GM12878 (cell line): ENCODE measurements at regions not wholly inside any gene's neighbourhood (a gene's known extent, or its start where the extent isn't known, plus 50 kb on each side); places are given as distances from the start of the nearest gene placed in this dataset.

ENCODE experiments used
- ATAC-seq: fragments of 200-7000 bp; cut with Tn5 transposase; 3 replicates; pipeline ENCODE4 v1.9.1; 2020; ENCODE audit warnings: mild to moderate bottlenecking, moderate library complexity
- BruUV-seq: library from RNA; stranded (reverse); fragments of 400-500 nt; replicated peaks from 2 replicates; lab custom pipeline; 2021; lab: Mats Ljungman, UMichigan
- CTCF ChIA-PET: fragments of 300-600 bp; sonication (Branson Sonifier 250); formaldehyde crosslinking; extraction: SDS; loops from one replicate; lab custom pipeline; 2021; ENCODE audit warnings: inconsistent platforms; lab: Yijun Ruan, JAX
- POLR2A ChIA-PET: fragments of 350-600 bp; formaldehyde crosslinking; extraction: SDS; loops from one replicate; lab custom pipeline; 2021; ENCODE audit warnings: inconsistent platforms; lab: Charles Lee
- RAD21 ChIA-PET: fragments of 300-600 bp; sonication (Branson Sonifier 250); formaldehyde crosslinking; loops from one replicate; lab custom pipeline; 2023; ENCODE audit warnings: antibody characterized with exemption; ENCODE audit not compliant: unreplicated experiment; lab: Charles Lee
- SMC1A ChIA-PET: fragments of 300-600 bp; sonication (Branson Sonifier 250); formaldehyde crosslinking; loops from one replicate; lab custom pipeline; 2023; ENCODE audit not compliant: unreplicated experiment, uncharacterized antibody; lab: Charles Lee
- DNase-seq: peaks from one replicate; pipeline ENCODE4 v3.0.0-alpha.2; 2011; ENCODE audit warnings: low read depth, low spot score
- FAIRE-seq: peaks from 3 replicates; lab custom pipeline; 2011; peaks lifted over from hg19 to GRCh38; lab: Jason Lieb, UNC
- H2AFZ ChIP-seq: 2 replicates; pipeline ENCODE4 v1.6.0; 2011; ENCODE audit warnings: low read depth, low read length, control low read depth; ENCODE audit not compliant: control insufficient read depth
- H3K27ac ChIP-seq: 2 replicates; pipeline ENCODE4 v1.5.1; 2011; ENCODE audit warnings: control low read depth; ENCODE audit not compliant: control insufficient read depth, insufficient read depth
- H3K27me3 ChIP-seq, 2 experiments: replicated peaks in 1 of 2; 2 replicates each; pipeline versions ENCODE4 v1.6.0 to v1.6.1; 2011; ENCODE audit warnings: low read length in 1 of 2; ENCODE audit not compliant: control insufficient read depth in 2 of 2, insufficient read depth in 2 of 2
- H3K36me3 ChIP-seq, 2 experiments: 2 replicates each; pipeline ENCODE4 v1.5.1; 2011; ENCODE audit warnings: low read length in 1 of 2; ENCODE audit not compliant: control insufficient read depth in 2 of 2, insufficient read depth in 2 of 2
- H3K4me1 ChIP-seq: 2 replicates; pipeline ENCODE4 v1.6.1; 2011; ENCODE audit warnings: mild to moderate bottlenecking, low read length, moderate library complexity, mixed read lengths; ENCODE audit not compliant: control insufficient read depth, insufficient read depth
- H3K4me2 ChIP-seq: 2 replicates; pipeline ENCODE4 v1.6.0; 2011; ENCODE audit warnings: control low read depth; ENCODE audit not compliant: control insufficient read depth, insufficient read depth
- H3K4me3 ChIP-seq: fragments of 200-600 bp; sonication (generic); 2 replicates; pipeline ENCODE4 v1.5.1; 2016
- H3K79me2 ChIP-seq: 2 replicates; pipeline ENCODE4 v1.6.0; 2011; ENCODE audit warnings: low read length; ENCODE audit not compliant: control insufficient read depth, insufficient read depth
- H3K9ac ChIP-seq: 2 replicates; pipeline ENCODE4 v1.8.0; 2011; ENCODE audit warnings: low read length, control low read depth, mixed read lengths; ENCODE audit not compliant: control insufficient read depth, insufficient read depth
- H3K9me3 ChIP-seq: replicated peaks from 3 replicates; pipeline ENCODE4 v1.5.1; 2011; ENCODE audit warnings: mild to moderate bottlenecking, low read length; ENCODE audit not compliant: control insufficient read depth, insufficient read depth
- H4K20me1 ChIP-seq: 2 replicates; pipeline ENCODE4 v1.6.0; 2011; ENCODE audit not compliant: control insufficient read depth, insufficient read depth
- CHD1 ChIP-seq: IDR thresholded peaks from 2 replicates; pipeline ENCODE4 v1.6.1; 2012; ENCODE audit warnings: low read depth, low read length, improper control_type of control experiment
- GABPA ChIP-seq: IDR thresholded peaks from 2 replicates; pipeline ENCODE4 v1.6.1; 2014; ENCODE audit warnings: antibody characterized with exemption, low read depth, mild to moderate bottlenecking, inconsistent platforms
- NFIC ChIP-seq: IDR thresholded peaks from 2 replicates; pipeline ENCODE4 v1.6.1; 2012; ENCODE audit warnings: low read depth, mild to moderate bottlenecking, inconsistent platforms, low read length, moderate library complexity
- NFXL1 ChIP-seq: fragments of 450-650 bp; IDR thresholded peaks from 2 replicates; pipeline ENCODE4 v1.6.1; 2017; ENCODE audit warnings: antibody characterized with exemption, mild to moderate bottlenecking, borderline replicate concordance
- NFYA ChIP-seq: IDR thresholded peaks from 2 replicates; pipeline ENCODE4 v1.6.1; 2011; ENCODE audit warnings: low read depth, mild to moderate bottlenecking, low read length, improper control_type of control experiment, borderline replicate concordance
- RBBP5 ChIP-seq: fragments of 200-600 bp; sonication (generic); conservative IDR thresholded peaks from 2 replicates; pipeline ENCODE4 v1.6.1; 2016
- SIN3A ChIP-seq: IDR thresholded peaks from 2 replicates; pipeline ENCODE4 v1.6.1; 2012; ENCODE audit warnings: low read depth, low read length, improper control_type of control experiment
- SMAD1 ChIP-seq: fragments of 450-650 bp; IDR thresholded peaks from 2 replicates; pipeline ENCODE4 v1.6.1; 2018; ENCODE audit warnings: mild to moderate bottlenecking, low read depth; ENCODE audit not compliant: partially characterized antibody
- SP1 ChIP-seq: IDR thresholded peaks from one replicate; pipeline ENCODE4 v1.6.1; 2011; ENCODE audit warnings: low read depth, low read length
- WRNIP1 ChIP-seq: IDR thresholded peaks from 2 replicates; pipeline ENCODE4 v1.6.1; 2011; ENCODE audit warnings: low read depth, low read length, improper control_type of control experiment, borderline replicate concordance
- WGBS: methylation state at CpG from one replicate; pipeline ENCODE4 v1.1.6; 2016; ENCODE audit warnings: low lambda C conversion rate; ENCODE audit not compliant: insufficient replicate concordance, insufficient coverage; ENCODE audit errors: missing lambda C conversion rate; 5-methylcytosine and 5-hydroxymethylcytosine counted together
- in situ Hi-C: fragments of 300-500 bp; cut with MboI; formaldehyde crosslinking; loops from 9 replicates; pipeline ENCODE4 v1.14.3; 2018; ENCODE audit warnings: mixed read lengths
- intact Hi-C: fragments of 100-400 bp; cut with micrococcal nuclease; formaldehyde crosslinking; loops from one replicate; pipeline ENCODE4 v1.14.2; 2022; ENCODE audit not compliant: unreplicated experiment
- TF ChIP-seq, protein P1 (sequence below): IDR thresholded peaks from 2 replicates; pipeline ENCODE4 v1.6.1; 2012; ENCODE audit warnings: mild to moderate bottlenecking, low read depth, low read length
- TF ChIP-seq, protein P2 (sequence below): fragments of 450-650 bp; IDR thresholded peaks from 2 replicates; pipeline ENCODE4 v1.6.1; 2016; ENCODE audit warnings: mild to moderate bottlenecking, moderate library complexity, borderline replicate concordance

DNA sequence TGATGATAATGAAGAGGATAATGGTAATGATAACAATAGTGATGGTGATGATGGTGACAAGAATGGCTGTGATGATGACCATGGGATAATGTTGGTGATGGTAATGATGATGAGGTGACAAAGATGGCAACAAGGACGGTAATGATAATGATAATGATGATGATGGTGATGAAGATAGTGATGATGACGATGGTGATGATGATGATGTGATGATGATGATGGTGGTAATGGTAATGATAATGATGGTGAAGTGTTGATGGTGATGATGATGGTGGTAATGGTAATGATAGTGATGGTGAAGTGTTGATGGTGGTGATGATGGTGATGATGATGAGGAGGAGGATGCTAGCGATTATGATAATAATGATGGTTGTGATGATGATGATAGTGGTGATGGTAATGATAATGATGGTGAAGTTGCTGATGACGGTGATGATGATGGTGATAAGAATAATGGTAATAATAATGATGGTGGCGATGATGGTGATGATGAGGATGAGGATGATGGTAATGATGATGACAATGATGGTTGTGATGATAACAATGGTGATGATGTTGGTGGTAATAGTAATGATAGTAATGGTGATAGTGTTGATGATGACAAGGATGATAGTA lies 54.7 kb upstream of the OPCML start:
- SMC1A ChIA-PET = no interaction called here
- BruUV-seq = no TSS peak
- DNase-seq (no peak), FAIRE-seq (no peak), ATAC-seq (no peak)
- no peaks in the 10 kb centered on the region for H3K9me3 ChIP-seq
- H2AFZ ChIP-seq = no peak overlapping the region
- H3K4me2 ChIP-seq = no peak overlapping the region
- H3K9ac ChIP-seq = no peak overlapping the region
- intact Hi-C loops (no loop called here), in situ Hi-C loops (no loop called here)
- 25% methylated on average over 5 of the region's 5 CpGs for WGBS
- RAD21 ChIA-PET = no interaction called here
- no peak overlapping the region for H3K27ac ChIP-seq
- CTCF ChIA-PET = no interaction called here
- H4K20me1 ChIP-seq = no peaks in the 10 kb centered on the region
- H3K79me2 ChIP-seq = no peaks in the 10 kb centered on the region
- POLR2A ChIA-PET = no interaction called here
- no peak overlapping the region for H3K4me3 ChIP-seq
- H3K36me3 ChIP-seq = no peaks in the 10 kb centered on the region
- H3K4me1 ChIP-seq = no peaks in the 10 kb centered on the region
- TF ChIP-seq SMAD1 = no peak
- no peak for TF ChIP-seq NFXL1
- TF ChIP-seq WRNIP1 = no peak
- no peak for TF ChIP-seq CHD1
- no peak for TF ChIP-seq NFIC
- TF ChIP-seq, protein P1, sequence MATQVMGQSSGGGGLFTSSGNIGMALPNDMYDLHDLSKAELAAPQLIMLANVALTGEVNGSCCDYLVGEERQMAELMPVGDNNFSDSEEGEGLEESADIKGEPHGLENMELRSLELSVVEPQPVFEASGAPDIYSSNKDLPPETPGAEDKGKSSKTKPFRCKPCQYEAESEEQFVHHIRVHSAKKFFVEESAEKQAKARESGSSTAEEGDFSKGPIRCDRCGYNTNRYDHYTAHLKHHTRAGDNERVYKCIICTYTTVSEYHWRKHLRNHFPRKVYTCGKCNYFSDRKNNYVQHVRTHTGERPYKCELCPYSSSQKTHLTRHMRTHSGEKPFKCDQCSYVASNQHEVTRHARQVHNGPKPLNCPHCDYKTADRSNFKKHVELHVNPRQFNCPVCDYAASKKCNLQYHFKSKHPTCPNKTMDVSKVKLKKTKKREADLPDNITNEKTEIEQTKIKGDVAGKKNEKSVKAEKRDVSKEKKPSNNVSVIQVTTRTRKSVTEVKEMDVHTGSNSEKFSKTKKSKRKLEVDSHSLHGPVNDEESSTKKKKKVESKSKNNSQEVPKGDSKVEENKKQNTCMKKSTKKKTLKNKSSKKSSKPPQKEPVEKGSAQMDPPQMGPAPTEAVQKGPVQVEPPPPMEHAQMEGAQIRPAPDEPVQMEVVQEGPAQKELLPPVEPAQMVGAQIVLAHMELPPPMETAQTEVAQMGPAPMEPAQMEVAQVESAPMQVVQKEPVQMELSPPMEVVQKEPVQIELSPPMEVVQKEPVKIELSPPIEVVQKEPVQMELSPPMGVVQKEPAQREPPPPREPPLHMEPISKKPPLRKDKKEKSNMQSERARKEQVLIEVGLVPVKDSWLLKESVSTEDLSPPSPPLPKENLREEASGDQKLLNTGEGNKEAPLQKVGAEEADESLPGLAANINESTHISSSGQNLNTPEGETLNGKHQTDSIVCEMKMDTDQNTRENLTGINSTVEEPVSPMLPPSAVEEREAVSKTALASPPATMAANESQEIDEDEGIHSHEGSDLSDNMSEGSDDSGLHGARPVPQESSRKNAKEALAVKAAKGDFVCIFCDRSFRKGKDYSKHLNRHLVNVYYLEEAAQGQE = no peak
- no peak for TF ChIP-seq SIN3A
- no peak for TF ChIP-seq NFYA
- TF ChIP-seq SP1 = no peak
- TF ChIP-seq, protein P2, sequence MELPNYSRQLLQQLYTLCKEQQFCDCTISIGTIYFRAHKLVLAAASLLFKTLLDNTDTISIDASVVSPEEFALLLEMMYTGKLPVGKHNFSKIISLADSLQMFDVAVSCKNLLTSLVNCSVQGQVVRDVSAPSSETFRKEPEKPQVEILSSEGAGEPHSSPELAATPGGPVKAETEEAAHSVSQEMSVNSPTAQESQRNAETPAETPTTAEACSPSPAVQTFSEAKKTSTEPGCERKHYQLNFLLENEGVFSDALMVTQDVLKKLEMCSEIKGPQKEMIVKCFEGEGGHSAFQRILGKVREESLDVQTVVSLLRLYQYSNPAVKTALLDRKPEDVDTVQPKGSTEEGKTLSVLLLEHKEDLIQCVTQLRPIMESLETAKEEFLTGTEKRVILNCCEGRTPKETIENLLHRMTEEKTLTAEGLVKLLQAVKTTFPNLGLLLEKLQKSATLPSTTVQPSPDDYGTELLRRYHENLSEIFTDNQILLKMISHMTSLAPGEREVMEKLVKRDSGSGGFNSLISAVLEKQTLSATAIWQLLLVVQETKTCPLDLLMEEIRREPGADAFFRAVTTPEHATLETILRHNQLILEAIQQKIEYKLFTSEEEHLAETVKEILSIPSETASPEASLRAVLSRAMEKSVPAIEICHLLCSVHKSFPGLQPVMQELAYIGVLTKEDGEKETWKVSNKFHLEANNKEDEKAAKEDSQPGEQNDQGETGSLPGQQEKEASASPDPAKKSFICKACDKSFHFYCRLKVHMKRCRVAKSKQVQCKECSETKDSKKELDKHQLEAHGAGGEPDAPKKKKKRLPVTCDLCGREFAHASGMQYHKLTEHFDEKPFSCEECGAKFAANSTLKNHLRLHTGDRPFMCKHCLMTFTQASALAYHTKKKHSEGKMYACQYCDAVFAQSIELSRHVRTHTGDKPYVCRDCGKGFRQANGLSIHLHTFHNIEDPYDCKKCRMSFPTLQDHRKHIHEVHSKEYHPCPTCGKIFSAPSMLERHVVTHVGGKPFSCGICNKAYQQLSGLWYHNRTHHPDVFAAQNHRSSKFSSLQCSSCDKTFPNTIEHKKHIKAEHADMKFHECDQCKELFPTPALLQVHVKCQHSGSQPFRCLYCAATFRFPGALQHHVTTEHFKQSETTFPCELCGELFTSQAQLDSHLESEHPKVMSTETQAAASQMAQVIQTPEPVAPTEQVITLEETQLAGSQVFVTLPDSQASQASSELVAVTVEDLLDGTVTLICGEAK = no peak
- TF ChIP-seq RBBP5 = no peak
- TF ChIP-seq GABPA = no peak
- TF ChIP-seq, all 136 proteins: peak for 0
- H3K27me3 ChIP-seq = no peaks in the 10 kb centered on the region
